ENCODE measurements at regions not wholly inside any gene's neighbourhood (a gene's known extent, or its start where the extent isn't known, plus 50 kb on each side); places are given as distances from the start of the nearest gene placed in this dataset.

GRCh38 chr2:155547571-155547970, 785.0 kb downstream of the NR4A2 start:
- Histone ChIP-seq H3K4ac (replicated peaks; ENCODE audit: insufficient read length, low read depth, low read length) (no peak overlapping the region), H3K14ac (ENCODE audit: insufficient read length) (no peak overlapping the region)
- WGBS, 2 experiments (ENCODE audit: extremely low coverage in 1 of 2, insufficient coverage in 1 of 2, insufficient read length in 1 of 2, insufficient replicate concordance in 2 of 2, low coverage in 1 of 2, low lambda C conversion rate in 2 of 2, missing lambda C conversion rate in 1 of 2) = 96% methylated on average over 3 of the region's 3 CpGs; no CpG with 5 or more reads in 1 of the 2 experiments

More at GRCh38 chr2:155547571-155547970, 785.0 kb downstream of the NR4A2 start:
- Histone ChIP-seq H3K79me1 (ENCODE audit: low read depth, low read length) (no peaks in the 10 kb centered on the region), H2AK5ac (ENCODE audit: low read depth, low read length) (no peak overlapping the region), H3K18ac (ENCODE audit: extremely low read depth, low read length) (no peak overlapping the region), H3K4me1 (replicated peaks in 1 of 4; ENCODE audit: control insufficient read depth in 3 of 4, insufficient read depth in 4 of 4, low read length in 3 of 4) (peaks cover 0 to 3% (median 0%) of the 10 kb centered on the region in 4 experiments; a peak in 1 of 7 replicates), H2BK12ac (ENCODE audit: low read depth, low read length) (no peak overlapping the region), H3K27ac (ENCODE audit: low read depth, low read length) (no peak overlapping the region), H3K23me2 (ENCODE audit: low read depth, low read length) (no peaks in the 10 kb centered on the region), H2BK15ac (ENCODE audit: low read length) (no peak overlapping the region), H3K9me3 (ENCODE audit: insufficient read depth in 2 of 2, low read depth in 1 of 2, low read length in 1 of 2) (no peaks in the 10 kb centered on the region), H3K27me3 (replicated peaks in 1 of 4; ENCODE audit: control insufficient read depth in 3 of 4, extremely low read depth in 1 of 4, insufficient read depth in 3 of 4, low read length in 3 of 4) (no peaks in the 10 kb centered on the region), H4K5ac (ENCODE audit: insufficient read length, low read depth, low read length) (no peak overlapping the region), H2BK5ac (ENCODE audit: low read depth, low read length) (no peak overlapping the region), H3K36me3 (ENCODE audit: control insufficient read depth in 2 of 4, insufficient read depth in 4 of 4, low read length in 3 of 4) (no peaks in the 10 kb centered on the region), H3K23ac (ENCODE audit: insufficient read length) (no peak overlapping the region), H2BK120ac (replicated peaks; ENCODE audit: low read depth, low read length) (no peak overlapping the region), H4K8ac (ENCODE audit: extremely low read depth, insufficient read depth, low read length) (no peak overlapping the region), H3K79me2 (ENCODE audit: control insufficient read depth in 1 of 2, insufficient read depth in 2 of 2, low read length in 2 of 2) (no peaks in the 10 kb centered on the region), H2BK20ac (ENCODE audit: low read length) (no peak overlapping the region), H3K9ac (replicated peaks in 1 of 4; ENCODE audit: extremely low read depth in 1 of 4, low read depth in 3 of 4, low read length in 3 of 4) (no peak overlapping the region), H4K91ac (replicated peaks; ENCODE audit: insufficient read length, low read length) (no peak overlapping the region), H3K4me3 (ENCODE audit: extremely low read depth in 1 of 4, insufficient read depth in 2 of 4, low read depth in 3 of 4, low read length in 4 of 4) (no peak overlapping the region), H3K4me2 (ENCODE audit: insufficient read depth in 1 of 2, low read depth in 2 of 2, low read length in 2 of 2) (no peak overlapping the region), H3K56ac (replicated peaks; ENCODE audit: insufficient read length, low read depth, low read length) (no peak overlapping the region), H2AFZ (ENCODE audit: low read length) (no peak overlapping the region), H4K20me1 (replicated peaks in 1 of 2; ENCODE audit: control insufficient read depth in 1 of 2, insufficient read depth in 2 of 2, low read length in 2 of 2) (no peaks in the 10 kb centered on the region)
- DNase-seq (ENCODE audit: low read depth in 1 of 2, low spot score in 2 of 2) (no peak), FAIRE-seq (no peak)
- TF ChIP-seq MAFK (IDR thresholded peaks at IDR 0.05; ENCODE audit: low read depth, low read length) (no peak), KDM1A (IDR thresholded peaks at IDR 0.05; ENCODE audit: borderline replicate concordance, low read length) (no peak), SRF (IDR thresholded peaks at IDR 0.05; ENCODE audit: low read depth, low read length) (no peak), RXRA (IDR thresholded peaks at IDR 0.05; ENCODE audit: insufficient read depth, low read depth, low read length) (no peak), CHD1 (IDR thresholded peaks at IDR 0.05; ENCODE audit: low read depth, low read length) (no peak), CEBPB (IDR thresholded peaks at IDR 0.05; ENCODE audit: low read depth, low read length) (no peak), PHF8 (conservative IDR thresholded peaks at IDR 0.05; ENCODE audit: low read depth, low read length) (no peak), JUND (IDR thresholded peaks at IDR 0.05; ENCODE audit: low read length) (no peak)
- POLR2A ChIA-PET (ENCODE audit: partially characterized antibody) = no interaction called here
- CTCF ChIA-PET (ENCODE audit: partially characterized antibody) = interaction anchor here (0.6 kb wide), 1 partner anchor 190 kb away, joined by 3 read pairs; no protein-coding TSS in a partner anchor

Measured in H1 (cell line).